Colonic mucosa (tissue), 4 donors: ENCODE measurements at regions not wholly inside any gene's neighbourhood (a gene's known extent, or its start where the extent isn't known, plus 50 kb on each side); places are given as distances from the start of the nearest gene placed in this dataset.

Experiments used
- DNase-seq: peaks from one replicate; pipeline ENCODE4 v3.0.0-alpha.2; 2020
- H3K27ac ChIP-seq: fragments of 200-600 bp; one replicate; pipeline ENCODE4 v1.8.0; 2021
- H3K27me3 ChIP-seq: fragments of 200-600 bp; one replicate; pipeline ENCODE4 v1.8.0; 2021
- H3K36me3 ChIP-seq: fragments of 200-600 bp; one replicate; pipeline ENCODE4 v1.8.0; 2021
- H3K4me1 ChIP-seq: fragments of 200-600 bp; one replicate; pipeline ENCODE4 v1.8.0; 2021; ENCODE audit warnings: mild to moderate bottlenecking
- H3K4me3 ChIP-seq: fragments of 200-600 bp; one replicate; pipeline ENCODE4 v1.8.0; 2021
- H3K9ac ChIP-seq, 2 donors: one replicate each; pipeline ENCODE4 v1.7.0; 2013; ENCODE audit warnings: control low read depth in 2 of 2, low read depth in 2 of 2, low read length in 2 of 2
- H3K9me3 ChIP-seq: fragments of 200-600 bp; one replicate; pipeline ENCODE4 v1.8.0; 2021
- intact Hi-C: fragments of 100-400 bp; cut with DNase I; formaldehyde crosslinking; loops from one replicate; pipeline ENCODE4 v1.14.1; 2022
- TF ChIP-seq, protein P1 (sequence below): fragments of 200-600 bp; IDR thresholded peaks from one replicate; pipeline ENCODE4 v1.8.0; 2022; ENCODE audit warnings: antibody characterized with exemption, mild to moderate bottlenecking
- donor health status: healthy.
- donor health status: DM: no; HTN: no; CAD: no.
- donor health status: DM: no; HTN: no; CAD: no.

DNA sequence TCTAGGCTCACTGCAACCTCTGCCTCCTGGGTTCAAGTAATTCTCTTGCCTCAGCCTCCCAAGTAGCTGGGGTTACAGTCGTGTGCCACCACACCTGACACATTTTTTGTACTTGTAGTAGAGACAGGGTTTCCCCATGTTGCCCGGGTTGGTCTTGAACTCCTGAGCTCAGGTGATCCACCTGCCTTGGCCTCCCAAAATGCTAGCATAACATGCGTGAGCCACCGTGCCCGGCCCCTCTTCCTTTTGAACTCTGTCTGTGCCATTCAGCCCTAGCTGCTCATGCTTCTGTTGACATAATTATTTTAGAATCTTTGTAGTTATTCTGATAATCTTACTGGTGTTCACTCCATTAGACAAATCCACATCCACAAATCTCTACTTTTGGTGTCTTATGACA, 1231.3 kb upstream of the ADGRL3 start:
- H3K27ac ChIP-seq: no peak overlapping the region
- no peak for DNase-seq
- TF ChIP-seq, protein P1, sequence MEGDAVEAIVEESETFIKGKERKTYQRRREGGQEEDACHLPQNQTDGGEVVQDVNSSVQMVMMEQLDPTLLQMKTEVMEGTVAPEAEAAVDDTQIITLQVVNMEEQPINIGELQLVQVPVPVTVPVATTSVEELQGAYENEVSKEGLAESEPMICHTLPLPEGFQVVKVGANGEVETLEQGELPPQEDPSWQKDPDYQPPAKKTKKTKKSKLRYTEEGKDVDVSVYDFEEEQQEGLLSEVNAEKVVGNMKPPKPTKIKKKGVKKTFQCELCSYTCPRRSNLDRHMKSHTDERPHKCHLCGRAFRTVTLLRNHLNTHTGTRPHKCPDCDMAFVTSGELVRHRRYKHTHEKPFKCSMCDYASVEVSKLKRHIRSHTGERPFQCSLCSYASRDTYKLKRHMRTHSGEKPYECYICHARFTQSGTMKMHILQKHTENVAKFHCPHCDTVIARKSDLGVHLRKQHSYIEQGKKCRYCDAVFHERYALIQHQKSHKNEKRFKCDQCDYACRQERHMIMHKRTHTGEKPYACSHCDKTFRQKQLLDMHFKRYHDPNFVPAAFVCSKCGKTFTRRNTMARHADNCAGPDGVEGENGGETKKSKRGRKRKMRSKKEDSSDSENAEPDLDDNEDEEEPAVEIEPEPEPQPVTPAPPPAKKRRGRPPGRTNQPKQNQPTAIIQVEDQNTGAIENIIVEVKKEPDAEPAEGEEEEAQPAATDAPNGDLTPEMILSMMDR: no peak
- no peaks in the 10 kb centered on the region for H3K27me3 ChIP-seq
- H3K36me3 ChIP-seq: no peaks in the 10 kb centered on the region
- H3K9ac ChIP-seq: no peak overlapping the region
- no peaks in the 10 kb centered on the region for H3K4me1 ChIP-seq
- no peaks in the 10 kb centered on the region for H3K9me3 ChIP-seq
- H3K4me3 ChIP-seq: no peak overlapping the region
- intact Hi-C loops: no loop called here

DNA sequence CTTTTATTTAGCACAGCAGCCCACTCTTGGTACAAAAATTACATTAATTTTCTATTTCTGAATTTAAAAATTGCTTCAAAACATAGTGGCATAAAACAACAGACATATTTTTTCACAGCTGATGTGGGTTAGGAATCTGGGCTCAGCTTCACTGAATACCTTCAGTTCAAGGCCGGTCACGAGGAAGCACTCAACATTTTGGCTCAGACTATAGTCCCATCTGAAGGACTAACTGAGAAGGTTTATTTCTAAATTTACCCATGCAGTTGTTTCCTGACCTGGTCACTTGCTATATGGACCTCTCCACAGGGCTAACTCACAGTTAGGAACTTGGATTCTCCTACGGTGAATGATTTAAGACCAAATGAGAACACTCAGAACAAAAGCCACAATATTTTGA, 1230.2 kb upstream of the ADGRL3 start:
- Histone ChIP-seq H3K4me1 (no peaks in the 10 kb centered on the region), H3K27ac (no peak overlapping the region), H3K36me3 (no peaks in the 10 kb centered on the region), H3K9ac (no peak overlapping the region), H3K4me3 (no peak overlapping the region), H3K27me3 (no peaks in the 10 kb centered on the region), H3K9me3 (no peaks in the 10 kb centered on the region)
- DNase-seq: no peak
- TF ChIP-seq, protein P1: no peak
- intact Hi-C loops: no loop called here

DNA sequence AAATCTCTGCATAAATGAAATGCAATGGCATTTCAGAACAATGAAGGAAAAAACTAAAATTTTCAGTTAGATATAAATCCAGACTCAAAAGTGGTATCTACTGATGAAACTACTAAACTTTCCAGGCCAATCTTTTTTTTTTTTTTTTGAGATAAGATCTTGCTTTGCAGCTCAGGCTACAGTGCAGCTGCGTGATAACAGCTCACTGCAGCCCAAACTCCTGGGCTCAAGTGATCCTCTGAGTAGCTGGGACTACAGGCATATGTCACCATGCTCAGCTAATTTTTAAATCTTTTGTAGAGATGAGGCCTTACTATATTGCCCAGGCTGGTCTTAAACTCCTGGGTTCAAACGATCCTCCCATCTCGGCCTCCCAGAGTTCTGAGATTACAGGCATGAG, 1228.2 kb upstream of the ADGRL3 start:
- no peak for DNase-seq
- Histone ChIP-seq H3K27me3 (no peaks in the 10 kb centered on the region), H3K36me3 (no peaks in the 10 kb centered on the region), H3K27ac (no peak overlapping the region), H3K9me3 (no peaks in the 10 kb centered on the region), H3K4me1 (no peaks in the 10 kb centered on the region), H3K9ac (no peak overlapping the region), H3K4me3 (no peak overlapping the region)
- intact Hi-C loops: no loop called here
- TF ChIP-seq, protein P1: no peak

DNA sequence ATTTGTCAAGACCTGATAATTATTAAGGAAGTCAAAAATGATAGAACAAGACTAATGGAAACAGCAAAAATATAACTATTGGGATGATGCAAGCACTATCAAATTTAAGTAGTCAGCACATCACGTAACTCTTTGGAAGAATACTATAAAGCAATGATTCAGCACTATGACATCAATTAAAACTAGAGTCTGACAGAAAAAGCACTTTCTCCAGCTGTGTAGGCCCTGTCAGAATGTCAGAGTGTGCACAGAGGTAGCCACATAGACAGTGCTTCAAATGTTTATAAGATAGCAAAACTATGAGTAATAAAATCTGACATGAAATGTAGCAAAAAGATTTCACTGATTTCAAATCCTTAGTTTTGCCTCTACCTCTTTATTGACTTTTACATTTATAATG, 1226.6 kb upstream of the ADGRL3 start:
- Histone ChIP-seq H3K27me3 (no peaks in the 10 kb centered on the region), H3K4me1 (no peaks in the 10 kb centered on the region), H3K27ac (no peak overlapping the region), H3K4me3 (no peak overlapping the region), H3K9ac (no peak overlapping the region), H3K36me3 (no peaks in the 10 kb centered on the region), H3K9me3 (no peaks in the 10 kb centered on the region)
- intact Hi-C loops: no loop called here
- DNase-seq: no peak
- TF ChIP-seq, protein P1: no peak

DNA sequence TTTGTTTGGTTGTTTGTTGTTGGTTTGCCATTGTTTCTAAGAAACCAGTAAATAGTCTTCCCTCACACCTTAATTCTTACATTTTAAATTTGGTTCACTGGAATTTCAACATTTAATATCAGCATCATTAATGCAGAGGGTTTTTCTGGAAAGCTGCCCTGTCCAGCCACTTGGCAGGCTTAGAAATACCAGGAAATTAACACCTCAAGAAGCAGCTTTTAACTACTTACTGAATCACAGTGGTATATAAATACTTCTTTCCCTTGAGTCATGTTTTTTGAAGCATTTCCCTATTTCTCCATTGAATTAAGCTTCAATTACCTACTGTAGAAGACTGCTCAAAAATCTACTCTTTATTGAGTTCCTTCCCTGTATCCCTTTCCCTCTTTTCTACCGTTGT, 1221.1 kb upstream of the ADGRL3 start:
- TF ChIP-seq, protein P1: no peak
- no peaks in the 10 kb centered on the region for H3K27me3 ChIP-seq
- H3K9ac ChIP-seq: no peak overlapping the region
- intact Hi-C loops: no loop called here
- no peak overlapping the region for H3K27ac ChIP-seq
- no peak for DNase-seq
- H3K4me1 ChIP-seq: no peaks in the 10 kb centered on the region
- no peak overlapping the region for H3K4me3 ChIP-seq
- H3K9me3 ChIP-seq: no peaks in the 10 kb centered on the region
- H3K36me3 ChIP-seq: no peaks in the 10 kb centered on the region

DNA sequence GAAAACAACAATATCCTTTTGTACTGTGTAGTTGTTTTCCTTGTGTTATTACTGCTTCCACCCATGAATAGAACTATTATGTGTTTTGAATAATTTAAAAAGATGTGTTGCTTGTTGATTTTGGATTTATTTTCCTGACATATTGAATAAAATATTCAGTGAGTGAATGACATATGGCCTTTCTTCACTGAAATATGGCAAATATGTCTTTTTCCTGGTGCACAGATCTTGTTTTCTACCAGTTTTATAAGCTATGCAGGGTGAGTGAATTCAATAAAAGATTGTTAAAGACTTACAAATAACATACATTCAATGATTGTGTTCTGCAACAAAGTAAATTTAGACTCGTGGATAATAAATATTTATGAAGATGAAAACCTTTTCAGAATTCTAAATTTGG, 1216.3 kb upstream of the ADGRL3 start:
- Histone ChIP-seq H3K4me3 (no peak overlapping the region), H3K4me1 (no peaks in the 10 kb centered on the region), H3K27me3 (no peaks in the 10 kb centered on the region), H3K9me3 (no peaks in the 10 kb centered on the region), H3K27ac (no peak overlapping the region), H3K9ac (no peak overlapping the region), H3K36me3 (no peaks in the 10 kb centered on the region)
- intact Hi-C loops: no loop called here
- no peak for DNase-seq
- TF ChIP-seq, protein P1: no peak
